Stomach (tissue), 4 donors: ENCODE measurements at regions not wholly inside any gene's neighbourhood (a gene's known extent, or its start where the extent isn't known, plus 50 kb on each side); places are given as distances from the start of the nearest gene placed in this dataset.

ENCODE experiments used
- POLR2AphosphoS5 ChIP-seq, 3 donors: sonication (generic); formaldehyde crosslinking; IDR thresholded peaks; one replicate each; pipeline ENCODE4 v1.6.1; 2016; ENCODE audit warnings: antibody characterized with exemption in 3 of 3
- TF ChIP-seq, protein P1 (sequence below), 7 experiments: fragments of 450-650 bp in 4 of 7; fragments of 200-600 bp in 3 of 7; sonication (generic) in 3 of 7; IDR thresholded peaks; one replicate each; pipeline ENCODE4 v1.5.1; 2016 to 2019; ENCODE audit warnings: antibody characterized with exemption in 7 of 7, control low read depth in 2 of 7, mild to moderate bottlenecking in 1 of 7

GRCh38 chr15:92324101-92324963 lies 69.3 kb upstream of the ST8SIA2 start:
- no peak for TF ChIP-seq POLR2AphosphoS5 (IDR thresholded peaks at IDR 0.05)
- TF ChIP-seq, protein P1, sequence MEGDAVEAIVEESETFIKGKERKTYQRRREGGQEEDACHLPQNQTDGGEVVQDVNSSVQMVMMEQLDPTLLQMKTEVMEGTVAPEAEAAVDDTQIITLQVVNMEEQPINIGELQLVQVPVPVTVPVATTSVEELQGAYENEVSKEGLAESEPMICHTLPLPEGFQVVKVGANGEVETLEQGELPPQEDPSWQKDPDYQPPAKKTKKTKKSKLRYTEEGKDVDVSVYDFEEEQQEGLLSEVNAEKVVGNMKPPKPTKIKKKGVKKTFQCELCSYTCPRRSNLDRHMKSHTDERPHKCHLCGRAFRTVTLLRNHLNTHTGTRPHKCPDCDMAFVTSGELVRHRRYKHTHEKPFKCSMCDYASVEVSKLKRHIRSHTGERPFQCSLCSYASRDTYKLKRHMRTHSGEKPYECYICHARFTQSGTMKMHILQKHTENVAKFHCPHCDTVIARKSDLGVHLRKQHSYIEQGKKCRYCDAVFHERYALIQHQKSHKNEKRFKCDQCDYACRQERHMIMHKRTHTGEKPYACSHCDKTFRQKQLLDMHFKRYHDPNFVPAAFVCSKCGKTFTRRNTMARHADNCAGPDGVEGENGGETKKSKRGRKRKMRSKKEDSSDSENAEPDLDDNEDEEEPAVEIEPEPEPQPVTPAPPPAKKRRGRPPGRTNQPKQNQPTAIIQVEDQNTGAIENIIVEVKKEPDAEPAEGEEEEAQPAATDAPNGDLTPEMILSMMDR (IDR thresholded peaks at IDR 0.05): no peak
